HUDEP-2 (cell line): ENCODE measurements at regions not wholly inside any gene's neighbourhood (a gene's known extent, or its start where the extent isn't known, plus 50 kb on each side); places are given as distances from the start of the nearest gene placed in this dataset.

Experiments used
- DNase-seq, 76 experiments: peaks; one replicate each; lab custom pipeline; 2025; ENCODE audit not compliant: unreplicated experiment in 76 of 76; lab: John Stamatoyannopoulos, UW

DNA sequence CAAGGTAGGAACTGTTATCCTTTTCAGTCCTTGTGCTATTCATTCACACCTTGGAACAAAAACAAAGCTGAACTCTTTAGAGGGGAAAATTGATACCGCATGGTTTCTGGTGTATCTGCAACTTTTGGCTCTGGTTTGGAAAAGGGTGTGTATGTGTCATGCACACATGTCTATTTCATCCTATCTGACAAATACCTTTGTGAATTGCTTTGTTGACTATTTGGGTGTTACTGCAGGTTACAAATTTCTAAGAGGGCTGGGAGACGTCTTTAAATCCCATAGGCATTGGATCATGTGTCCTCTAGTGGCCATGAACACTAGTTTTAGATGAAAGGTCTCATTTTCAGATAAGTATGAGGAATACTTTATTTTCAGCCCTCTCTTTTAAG lies 59.9 kb upstream of the IFNG-AS1 start:
- DNase-seq = no peak

DNA sequence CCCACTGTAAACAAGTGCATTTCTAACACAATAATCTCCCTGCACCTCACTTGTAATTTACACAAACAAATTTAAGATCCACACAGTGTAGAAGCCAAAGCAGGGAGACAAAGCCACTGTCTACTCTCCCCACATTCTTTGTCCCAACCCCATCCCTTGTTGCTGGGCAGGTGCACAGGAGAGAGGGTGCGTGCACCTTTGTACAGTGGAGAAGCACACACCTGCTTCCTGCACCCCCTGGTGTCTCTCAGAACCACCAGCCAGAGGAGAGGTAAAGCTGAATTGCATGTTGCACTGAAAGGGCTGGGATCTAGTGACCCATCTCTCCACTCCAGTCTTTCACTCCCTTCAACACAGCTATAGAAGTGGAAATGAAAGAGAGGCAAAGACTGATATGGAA lies 51.4 kb upstream of the IFNG-AS1 start:
- no peak for DNase-seq
